CD14-positive monocyte (primary cell): ENCODE measurements at regions not wholly inside any gene's neighbourhood (a gene's known extent, or its start where the extent isn't known, plus 50 kb on each side); places are given as distances from the start of the nearest gene placed in this dataset.

Experiments
- DNase-seq, 3 donors: peaks; one replicate each; pipeline ENCODE4 v3.0.0-alpha.2; 2011 to 2022
- H2AFZ ChIP-seq: 2 replicates; pipeline ENCODE4 v1.6.0; 2012; ENCODE audit warnings: mild to moderate bottlenecking, low read depth, low read length, inconsistent platforms; ENCODE audit not compliant: insufficient read depth, poor library complexity, severe bottlenecking
- H3K27ac ChIP-seq, 2 donors: 1 replicate in 1 of 2; 2 replicates in 1 of 2; pipeline ENCODE4 v1.5.1; 2012 to 2013; ENCODE audit warnings: low read length in 2 of 2, control low read depth in 1 of 2, inconsistent platforms in 1 of 2, low read depth in 1 of 2, mild to moderate bottlenecking in 1 of 2
- H3K27me3 ChIP-seq, 2 donors: one replicate each; pipeline versions ENCODE4 v1.6.0 to v1.6.1; 2011 to 2013; ENCODE audit warnings: low read length in 2 of 2; ENCODE audit not compliant: control insufficient read depth in 2 of 2, insufficient read depth in 2 of 2
- H3K36me3 ChIP-seq, 2 donors: replicated peaks in 1 of 2; 1 replicate in 1 of 2; 2 replicates in 1 of 2; pipeline versions ENCODE4 v1.5.1 to v1.6.1; 2012 to 2013; ENCODE audit warnings: low read length in 2 of 2, control low read depth in 1 of 2, inconsistent platforms in 1 of 2, mild to moderate bottlenecking in 1 of 2; ENCODE audit not compliant: insufficient read depth in 2 of 2, control insufficient read depth in 1 of 2
- H3K4me1 ChIP-seq, 2 donors: 1 replicate in 1 of 2; 2 replicates in 1 of 2; pipeline versions ENCODE4 v1.5.1 to v1.6.1; 2012 to 2013; ENCODE audit warnings: low read length in 2 of 2, control low read depth in 1 of 2, inconsistent platforms in 1 of 2, mild to moderate bottlenecking in 1 of 2, moderate library complexity in 1 of 2; ENCODE audit not compliant: insufficient read depth in 2 of 2, control insufficient read depth in 1 of 2
- H3K4me2 ChIP-seq: replicated peaks from 2 replicates; pipeline ENCODE3; 2012; ENCODE audit warnings: low read length, moderate library complexity, mild to moderate bottlenecking; ENCODE audit not compliant: poor library complexity, severe bottlenecking; ENCODE audit errors: extremely low read depth
- H3K4me3 ChIP-seq, 3 experiments: fragments of 200-600 bp in 1 of 3; sonication (generic) in 1 of 3; replicated peaks in 1 of 3; 1 replicate in 2 of 3; 2 replicates in 1 of 3; pipeline ENCODE4 v1.5.1; 2011 to 2013; ENCODE audit warnings: low read length in 3 of 3, mild to moderate bottlenecking in 3 of 3, control low read depth in 2 of 3, low read depth in 2 of 3, inconsistent platforms in 1 of 3, moderate library complexity in 1 of 3
- H3K79me2 ChIP-seq: 2 replicates; pipeline ENCODE4 v1.6.0; 2012; ENCODE audit warnings: mild to moderate bottlenecking, control low read depth, inconsistent platforms, low read length, moderate library complexity; ENCODE audit not compliant: insufficient read depth
- H3K9ac ChIP-seq: 2 replicates; pipeline ENCODE4 v1.6.0; 2017; ENCODE audit warnings: low read length, mild to moderate bottlenecking; ENCODE audit not compliant: insufficient read depth, poor library complexity, severe bottlenecking
- H3K9me3 ChIP-seq, 2 donors: replicated peaks in 1 of 2; 1 replicate in 1 of 2; 2 replicates in 1 of 2; pipeline versions ENCODE4 v1.5.1 to v1.6.1; 2012 to 2013; ENCODE audit warnings: low read length in 2 of 2, control low read depth in 1 of 2; ENCODE audit not compliant: control insufficient read depth in 1 of 2, insufficient read depth in 1 of 2
- H4K20me1 ChIP-seq: 2 replicates; pipeline ENCODE4 v1.6.0; 2012; ENCODE audit warnings: mild to moderate bottlenecking, low read length, control low read depth, moderate library complexity; ENCODE audit not compliant: insufficient read depth
- H3K27ac Mint-ChIP-seq, 7 donors: one replicate each; pipeline ENCODE4 v1.8.0; 2020; ENCODE audit warnings: mild to moderate bottlenecking in 7 of 7, mixed read lengths in 7 of 7, moderate library complexity in 6 of 7, inconsistent platforms in 2 of 7
- H3K27me3 Mint-ChIP-seq, 3 donors: one replicate each; pipeline ENCODE4 v1.8.0; 2021 to 2022; ENCODE audit warnings: low read depth in 3 of 3, mild to moderate bottlenecking in 3 of 3, mixed read lengths in 3 of 3, moderate library complexity in 3 of 3, inconsistent platforms in 1 of 3
- H3K36me3 Mint-ChIP-seq, 2 donors: one replicate each; pipeline ENCODE4 v1.8.0; 2020; ENCODE audit warnings: mixed read lengths in 2 of 2, inconsistent platforms in 1 of 2, mild to moderate bottlenecking in 1 of 2
- H3K4me1 Mint-ChIP-seq: one replicate; pipeline ENCODE4 v1.8.0; 2020; ENCODE audit warnings: mild to moderate bottlenecking, mixed read lengths
- H3K4me3 Mint-ChIP-seq, 2 donors: one replicate each; pipeline ENCODE4 v1.8.0; 2020; ENCODE audit warnings: mild to moderate bottlenecking in 2 of 2, mixed read lengths in 2 of 2, moderate library complexity in 1 of 2
- H3K9me3 Mint-ChIP-seq, 7 donors: one replicate each; pipeline ENCODE4 v1.8.0; 2020 to 2022; ENCODE audit warnings: mixed read lengths in 7 of 7, mild to moderate bottlenecking in 6 of 7, moderate library complexity in 6 of 7, inconsistent platforms in 2 of 7
- CTCF ChIP-seq: fragments of 200-600 bp; IDR thresholded peaks from one replicate; pipeline ENCODE4 v1.8.0; 2022; ENCODE audit warnings: antibody characterized with exemption, mild to moderate bottlenecking
- WGBS: methylation state at CpG from one replicate; pipeline ENCODE4 v1.1.5; 2013; ENCODE audit warnings: missing lambda C conversion rate; ENCODE audit not compliant: insufficient coverage; 5-methylcytosine and 5-hydroxymethylcytosine counted together
- intact Hi-C, 2 donors: fragments of 100-400 bp; cut with micrococcal nuclease; formaldehyde crosslinking; loops; one replicate each; pipeline versions ENCODE4 v1.15.0 to v1.15.1; 2023

- no peak for TF ChIP-seq CTCF
Observed at GRCh38 chr10:78148216-78148960, 114.7 kb downstream of the RPS24 start.

GRCh38 chr10:78148961-78149612 lies 115.4 kb downstream of the RPS24 start:
- Mint-ChIP-seq H3K4me1 (no peaks in the 10 kb centered on the region), H3K4me3 (no peak overlapping the region), H3K27ac (no peak overlapping the region), H3K36me3 (no peaks in the 10 kb centered on the region), H3K9me3 (peaks cover 3 to 16% (median 9%) of the 10 kb centered on the region in 7 donors), H3K27me3 (peaks cover 3 to 5% (median 4%) of the 10 kb centered on the region in 3 donors)
- Histone ChIP-seq H3K27me3 (no peaks in the 10 kb centered on the region), H3K27ac (no peak overlapping the region), H3K79me2 (no peaks in the 10 kb centered on the region), H4K20me1 (no peaks in the 10 kb centered on the region), H3K4me2 (no peak overlapping the region), H3K9ac (no peak overlapping the region), H3K4me3 (no peak overlapping the region), H3K9me3 (no peaks in the 10 kb centered on the region), H2AFZ (no peak overlapping the region), H3K4me1 (no peaks in the 10 kb centered on the region), H3K36me3 (no peaks in the 10 kb centered on the region)
- intact Hi-C loops, result no loop called here
- TF ChIP-seq CTCF, result no peak
- no peak for DNase-seq
- WGBS, result 80% methylated on average over 1 of the region's 4 CpGs

More at GRCh38 chr10:78148216-78148960, 114.7 kb downstream of the RPS24 start:
- H3K79me2 ChIP-seq, result no peaks in the 10 kb centered on the region
- H3K9ac ChIP-seq, result no peak overlapping the region
- peaks cover 3 to 19% (median 10%) of the 10 kb centered on the region in 7 donors for H3K9me3 Mint-ChIP-seq
- no peaks in the 10 kb centered on the region for H3K4me1 ChIP-seq
- H3K4me2 ChIP-seq, result no peak overlapping the region
- DNase-seq, result no peak
- no peaks in the 10 kb centered on the region for H3K27me3 ChIP-seq
- peaks cover 3 to 5% (median 4%) of the 10 kb centered on the region in 3 donors for H3K27me3 Mint-ChIP-seq
- no peaks in the 10 kb centered on the region for H3K36me3 ChIP-seq
- H3K27ac ChIP-seq, result no peak overlapping the region
- H3K4me1 Mint-ChIP-seq, result no peaks in the 10 kb centered on the region
- no peak overlapping the region for H3K4me3 Mint-ChIP-seq
- H3K9me3 ChIP-seq, result peaks cover 0 to 4% of the 10 kb centered on the region in 2 donors
- 100% methylated on average over 1 of the region's 7 CpGs for whole genome bisulfite sequencing
- no peak overlapping the region for H2AFZ ChIP-seq
- intact Hi-C loops, result no loop called here
- no peak overlapping the region for H3K4me3 ChIP-seq
- peak overlapping the region in 1 of 7 donors; percentile 37 for H3K27ac Mint-ChIP-seq
- no peaks in the 10 kb centered on the region for H3K36me3 Mint-ChIP-seq
- no peaks in the 10 kb centered on the region for H4K20me1 ChIP-seq
